ENCODE measurements at regions not wholly inside any gene's neighbourhood (a gene's known extent, or its start where the extent isn't known, plus 50 kb on each side); places are given as distances from the start of the nearest gene placed in this dataset.

- H3K27ac ChIP-seq: no peak overlapping the region
- TF ChIP-seq CTCF (IDR thresholded peaks at IDR 0.05): no peak
- H3K4me3 ChIP-seq: no peak overlapping the region
- DNase-seq: no peak
- intact Hi-C loops (cut with DNase I; ENCODE audit: low total_unique reads): no loop called here
- no peaks in the 10 kb centered on the region for H3K9me3 ChIP-seq
- H3K36me3 ChIP-seq: no peaks in the 10 kb centered on the region
- H3K4me1 ChIP-seq: no peaks in the 10 kb centered on the region
- no peaks in the 10 kb centered on the region for H3K27me3 ChIP-seq
Observed at GRCh38 chr16:50974438-50975036, 176.5 kb downstream of the SALL1 start.

GRCh38 chr16:50972876-50973275 is 178.2 kb downstream of the SALL1 start:
- no peak for DNase-seq
- H3K4me3 ChIP-seq: no peak overlapping the region
- intact Hi-C loops (cut with DNase I; ENCODE audit: low total_unique reads): no loop called here
- no peaks in the 10 kb centered on the region for H3K27me3 ChIP-seq
- no peaks in the 10 kb centered on the region for H3K4me1 ChIP-seq
- H3K27ac ChIP-seq: no peak overlapping the region
- H3K36me3 ChIP-seq: no peaks in the 10 kb centered on the region
- H3K9me3 ChIP-seq: no peaks in the 10 kb centered on the region
- TF ChIP-seq CTCF (IDR thresholded peaks at IDR 0.05): no peak

DNA sequence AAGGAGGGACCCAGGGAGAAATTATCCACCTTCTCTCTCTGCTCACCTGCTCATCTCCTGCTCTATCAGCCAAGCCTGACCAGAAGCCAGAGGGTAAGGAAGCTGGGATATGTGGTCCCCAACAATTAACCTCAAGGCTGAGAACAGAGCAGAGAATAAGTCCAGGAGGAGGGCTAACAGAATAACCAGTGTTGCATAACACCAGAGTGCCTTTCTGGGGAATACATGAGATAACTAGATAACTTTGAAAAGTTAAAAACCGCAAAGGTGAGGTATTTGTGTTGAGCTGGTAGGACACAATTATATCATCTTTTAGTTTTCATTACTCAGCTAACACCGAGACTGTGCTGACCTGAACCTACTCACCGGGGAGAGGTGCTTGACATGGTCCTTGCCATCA is 180.8 kb downstream of the SALL1 start:
- no peaks in the 10 kb centered on the region for H3K27me3 ChIP-seq
- no peak overlapping the region for H3K27ac ChIP-seq
- TF ChIP-seq CTCF (IDR thresholded peaks at IDR 0.05): no peak
- intact Hi-C loops (cut with DNase I; ENCODE audit: low total_unique reads): no loop called here
- H3K9me3 ChIP-seq: no peaks in the 10 kb centered on the region
- H3K4me1 ChIP-seq: no peaks in the 10 kb centered on the region
- no peak overlapping the region for H3K4me3 ChIP-seq
- H3K36me3 ChIP-seq: no peaks in the 10 kb centered on the region
- no peak for DNase-seq

GRCh38 chr16:50967827-50968612 is 183.1 kb downstream of the SALL1 start:
- intact Hi-C loops (cut with DNase I; ENCODE audit: low total_unique reads): no loop called here
- Histone ChIP-seq H3K4me3 (no peak overlapping the region), H3K27me3 (peaks cover 0 to 2% of the 10 kb centered on the region in 2 donors), H3K4me1 (no peaks in the 10 kb centered on the region), H3K27ac (no peak overlapping the region), H3K9me3 (no peaks in the 10 kb centered on the region), H3K36me3 (no peaks in the 10 kb centered on the region)
- no peak for DNase-seq
- TF ChIP-seq CTCF (IDR thresholded peaks at IDR 0.05): no peak

GRCh38 chr16:50964491-50964890 is 186.6 kb downstream of the SALL1 start:
- intact Hi-C loops (cut with DNase I; ENCODE audit: low total_unique reads): no loop called here
- no peak for DNase-seq

More at GRCh38 chr16:50964491-50964890, 186.6 kb downstream of the SALL1 start:
- Histone ChIP-seq H3K4me1 (no peaks in the 10 kb centered on the region), H3K36me3 (no peaks in the 10 kb centered on the region), H3K27ac (no peak overlapping the region), H3K4me3 (no peak overlapping the region), H3K9me3 (no peaks in the 10 kb centered on the region), H3K27me3 (peaks cover 0 to 2% of the 10 kb centered on the region in 2 donors)
- no peak for TF ChIP-seq CTCF (IDR thresholded peaks at IDR 0.05)
